HG02970 (cell line): ENCODE measurements at regions not wholly inside any gene's neighbourhood (a gene's known extent, or its start where the extent isn't known, plus 50 kb on each side); places are given as distances from the start of the nearest gene placed in this dataset.

ENCODE experiments used
- ATAC-seq: cut with Tn5 transposase; IDR thresholded peaks from one replicate; pipeline ENCODE4 v1.9.1; 2021; ENCODE audit warnings: mild to moderate bottlenecking, moderate library complexity, moderate number of reproducible peaks; ENCODE audit not compliant: unreplicated experiment, low FRiP score

DNA sequence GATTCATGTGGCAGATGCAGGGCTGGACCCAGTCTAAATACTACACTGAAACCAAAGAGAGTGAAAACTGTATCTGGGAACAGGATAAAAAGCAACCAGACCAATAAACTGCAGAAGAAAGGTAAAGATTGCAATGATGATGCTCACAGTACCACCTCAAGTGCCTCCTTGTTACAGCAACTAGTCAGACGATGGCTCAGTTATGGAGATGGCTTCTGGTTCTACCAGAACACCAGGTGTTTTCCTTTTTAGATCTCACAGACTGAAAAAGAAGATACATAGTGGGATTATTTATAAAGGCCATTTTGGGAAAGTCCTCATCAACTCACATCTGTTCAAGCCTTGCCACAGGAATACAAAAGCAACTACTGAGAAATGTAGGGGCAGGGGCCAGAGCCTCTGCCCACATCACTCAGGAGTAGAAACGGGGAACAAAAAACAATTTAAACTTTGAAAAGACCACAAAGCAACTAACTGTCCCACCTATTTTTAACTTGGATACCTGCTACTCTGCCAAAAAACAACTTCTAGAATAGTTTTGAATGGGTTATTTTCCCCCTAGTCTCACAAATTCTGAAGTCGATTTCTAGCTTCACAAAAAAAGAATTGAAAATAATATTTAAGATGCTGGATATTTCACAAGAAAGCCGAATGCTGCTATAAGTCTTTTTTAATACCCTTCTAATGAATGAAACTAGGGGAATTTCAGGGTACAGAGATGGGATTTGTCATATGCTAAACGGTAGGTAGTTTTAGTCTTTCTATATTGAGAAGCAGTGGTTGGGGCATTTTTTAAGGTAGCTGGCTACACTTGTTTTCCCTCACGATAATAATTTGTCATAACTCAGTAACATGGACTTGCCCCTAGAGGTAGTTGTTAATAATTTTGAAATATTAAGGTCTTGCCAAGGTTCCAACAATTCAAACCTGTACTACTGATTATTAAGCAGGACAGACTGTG, 197.2 kb upstream of the TMPO start:
- no peak for ATAC-seq

DNA sequence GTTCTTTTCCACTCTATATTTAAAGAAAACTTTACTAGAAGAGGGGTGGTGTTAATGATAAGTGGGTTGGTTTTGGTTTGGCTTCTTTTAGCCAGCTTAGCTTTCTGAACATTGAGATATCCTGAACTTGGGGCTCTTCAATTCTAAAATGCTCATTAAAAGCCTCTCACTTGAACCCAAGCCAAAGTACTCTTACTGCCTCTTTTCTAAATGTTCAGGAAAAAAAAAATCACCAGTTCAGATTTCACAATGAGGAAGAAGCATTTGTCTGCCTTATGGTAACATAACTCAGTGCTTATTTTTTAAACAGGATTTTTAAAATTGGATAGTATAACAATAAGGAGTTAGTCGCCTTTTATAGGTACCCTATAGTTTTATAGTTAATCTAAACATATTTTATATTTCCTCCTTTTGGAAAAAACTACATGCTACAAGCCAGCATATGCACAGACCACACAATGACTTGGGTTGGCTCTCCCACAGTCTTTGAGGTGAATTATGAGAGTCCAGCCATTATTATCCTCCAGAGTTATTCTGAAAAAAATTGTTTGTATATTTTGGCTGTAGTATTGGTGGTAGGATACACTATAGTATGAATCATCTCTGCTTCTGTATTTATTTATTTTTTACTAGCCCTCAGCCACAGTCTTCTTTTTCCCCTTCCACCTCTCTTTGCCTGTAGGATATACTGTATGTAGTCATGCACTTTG, 195.5 kb upstream of the TMPO start:
- ATAC-seq: no peak

DNA sequence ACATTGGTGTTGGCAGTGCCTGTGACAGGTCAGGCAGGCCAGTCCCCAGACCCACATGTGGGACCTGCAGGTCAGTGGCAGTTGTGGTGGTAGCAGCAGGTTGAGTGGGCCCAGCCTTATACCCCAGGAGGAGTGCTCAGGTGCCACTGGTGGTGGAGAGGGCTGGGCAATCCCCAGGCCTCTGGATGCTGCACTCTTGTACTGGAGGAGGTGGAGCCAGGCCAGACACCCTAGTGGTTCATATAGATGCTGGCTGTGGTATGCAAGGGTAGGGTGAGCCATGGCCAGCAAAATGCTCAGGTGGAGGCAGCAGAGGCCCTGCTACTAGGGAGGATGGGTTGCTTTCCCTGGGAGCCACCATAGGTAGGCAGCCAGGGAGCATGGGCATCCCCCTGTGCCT, 190.4 kb upstream of the TMPO start:
- no peak for ATAC-seq

GRCh38 chr12:98328467-98328866, 186.9 kb upstream of the TMPO start:
- ATAC-seq: no peak

DNA sequence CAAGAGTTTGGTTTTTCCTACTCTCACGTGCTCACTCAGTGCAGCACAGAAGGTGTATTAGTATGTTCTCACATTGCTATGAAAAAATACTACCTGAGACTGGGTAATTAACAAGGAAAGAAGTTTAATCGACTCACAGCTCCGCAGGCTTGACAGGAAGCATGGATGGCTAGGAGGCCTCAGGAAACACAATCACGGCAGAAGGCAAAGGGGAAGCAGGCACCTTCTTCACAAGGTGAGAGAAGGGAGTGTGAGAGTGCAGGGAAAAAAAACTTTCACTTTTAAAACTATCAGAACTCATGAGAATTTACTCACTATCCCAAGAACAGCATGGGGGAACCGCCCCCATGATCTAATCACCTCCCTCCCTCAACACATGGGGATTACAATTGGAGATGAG, 185.8 kb upstream of the TMPO start:
- no peak for ATAC-seq

GRCh38 chr12:98332642-98333041, 182.7 kb upstream of the TMPO start:
- ATAC-seq: no peak

- ATAC-seq: no peak
Observed at GRCh38 chr12:98334768-98335167, 180.6 kb upstream of the TMPO start.

DNA sequence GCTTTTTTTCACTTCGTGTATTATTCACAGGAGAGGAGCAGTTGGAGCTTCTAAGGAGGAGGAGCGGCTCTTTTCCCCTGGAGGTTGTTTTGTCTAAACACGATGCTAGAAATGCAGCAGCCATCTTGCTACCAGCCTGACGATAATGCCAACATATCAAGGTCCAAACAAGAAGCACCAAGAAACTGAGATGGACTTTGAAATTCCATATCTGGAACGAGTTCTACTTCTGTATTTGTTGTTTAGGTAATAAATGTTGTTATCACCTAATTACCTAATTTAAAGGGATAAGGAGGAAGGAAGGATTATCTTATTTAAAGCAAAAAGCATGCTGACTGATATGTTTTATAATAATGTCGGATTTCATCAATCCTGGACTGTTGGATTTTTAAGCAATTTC, 174.4 kb upstream of the TMPO start:
- ATAC-seq: no peak

DNA sequence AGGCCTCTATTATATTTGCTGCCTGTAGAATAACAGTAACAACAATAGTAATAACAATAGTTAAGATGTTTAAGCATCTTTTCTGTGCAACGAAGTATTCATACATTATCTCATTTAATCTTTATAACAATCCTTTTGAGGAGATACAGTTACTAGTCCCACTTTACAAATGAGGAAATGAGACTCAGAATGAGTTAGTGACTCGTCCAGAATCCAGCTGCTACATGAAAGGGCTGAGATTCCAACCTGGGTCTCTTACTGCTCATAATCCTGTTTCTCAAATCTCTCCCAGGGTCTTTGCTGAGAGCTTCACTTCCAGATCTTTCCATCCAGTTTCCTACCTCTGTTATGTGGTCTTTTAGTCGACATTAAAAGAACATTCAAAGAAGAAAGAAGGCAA, 173.7 kb upstream of the TMPO start:
- ATAC-seq: no peak

GRCh38 chr12:98343002-98343567, 172.3 kb upstream of the TMPO start:
- no peak for ATAC-seq

DNA sequence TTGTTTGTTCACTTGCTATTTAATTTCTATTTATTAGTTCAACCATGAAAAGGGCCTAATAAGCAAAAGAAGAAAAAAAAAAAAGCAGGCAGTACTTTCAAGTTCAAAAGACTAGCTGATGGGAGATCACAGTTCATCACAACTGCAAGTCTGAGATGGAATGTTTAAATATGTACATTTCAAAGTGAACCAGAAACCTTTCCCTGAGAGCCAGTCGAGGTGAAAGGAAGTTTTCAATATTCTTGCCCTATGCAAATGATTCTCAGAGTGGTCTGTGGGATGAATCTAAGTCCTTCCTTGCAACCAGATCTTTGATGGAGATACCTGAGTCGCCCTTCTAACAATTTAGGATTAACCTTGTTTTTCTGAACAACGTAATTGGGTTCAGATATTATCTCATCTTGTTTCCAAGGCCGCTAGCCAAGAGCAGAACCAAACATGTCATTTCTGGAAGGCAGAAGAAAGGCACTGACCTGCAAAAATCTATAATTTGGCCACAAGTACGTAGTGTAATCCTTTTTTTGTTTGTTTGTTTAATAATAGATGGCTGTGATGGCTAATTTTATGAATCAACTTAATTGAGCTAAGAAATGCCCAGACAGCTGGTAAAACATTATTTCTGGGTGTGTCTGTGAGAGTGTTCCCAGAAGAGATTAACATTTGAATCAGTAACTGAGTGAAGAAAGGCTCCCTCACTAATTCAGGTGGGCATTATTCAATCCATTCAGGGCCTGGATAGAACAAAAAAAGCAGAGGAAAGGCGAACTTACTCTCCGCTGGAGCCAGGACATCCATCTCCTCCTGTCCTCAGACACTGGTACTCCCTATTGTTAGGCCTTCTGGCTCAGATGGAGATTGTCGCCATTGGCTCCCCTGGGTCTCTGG, 171.1 kb upstream of the TMPO start:
- ATAC-seq: no peak

DNA sequence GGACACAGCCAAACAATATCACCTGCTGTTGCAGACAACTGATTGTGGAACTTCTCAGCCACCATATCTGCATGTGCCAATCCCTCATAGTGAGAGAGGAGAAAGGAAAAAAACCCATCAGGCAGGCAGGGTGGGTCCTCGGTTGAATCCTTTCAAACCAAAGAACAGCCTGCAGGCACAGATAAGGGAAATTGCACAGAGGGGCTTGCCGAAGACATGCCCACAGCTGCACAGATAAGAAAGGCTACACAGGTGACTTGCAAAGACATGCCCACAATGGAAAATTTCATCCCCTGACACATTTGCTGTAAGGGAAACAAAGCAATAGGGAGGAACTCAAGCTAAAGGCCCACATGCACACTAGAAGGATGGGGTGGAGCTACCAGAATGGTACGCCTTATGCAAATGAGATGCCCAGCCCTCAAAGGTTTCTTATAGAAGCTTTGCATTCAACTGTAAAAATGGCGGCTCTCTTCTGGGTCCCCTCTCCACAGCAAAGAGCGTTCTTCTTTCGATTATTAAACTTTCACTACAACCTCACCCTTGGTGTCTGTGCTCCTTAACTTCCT, 170.0 kb upstream of the TMPO start:
- ATAC-seq: no peak

DNA sequence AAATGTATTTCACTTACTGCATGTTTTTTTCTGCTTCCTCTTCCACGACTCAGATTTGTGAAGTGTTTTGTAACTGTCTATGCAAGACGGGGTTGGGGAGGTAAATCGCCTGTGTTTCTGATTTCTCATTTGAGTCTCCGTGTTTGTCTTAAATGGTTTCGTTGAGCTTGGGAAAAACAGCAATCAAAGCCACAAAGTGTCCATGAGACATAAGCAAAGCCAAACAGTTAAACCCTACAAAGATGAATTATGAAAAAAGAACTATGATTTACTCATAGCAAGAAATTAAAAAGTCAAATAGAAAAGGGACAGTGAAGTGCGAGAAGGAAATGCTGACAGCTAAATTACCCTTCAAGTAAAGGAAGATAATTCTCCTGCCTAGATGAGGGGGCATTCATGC, 164.3 kb upstream of the TMPO start:
- no peak for ATAC-seq

DNA sequence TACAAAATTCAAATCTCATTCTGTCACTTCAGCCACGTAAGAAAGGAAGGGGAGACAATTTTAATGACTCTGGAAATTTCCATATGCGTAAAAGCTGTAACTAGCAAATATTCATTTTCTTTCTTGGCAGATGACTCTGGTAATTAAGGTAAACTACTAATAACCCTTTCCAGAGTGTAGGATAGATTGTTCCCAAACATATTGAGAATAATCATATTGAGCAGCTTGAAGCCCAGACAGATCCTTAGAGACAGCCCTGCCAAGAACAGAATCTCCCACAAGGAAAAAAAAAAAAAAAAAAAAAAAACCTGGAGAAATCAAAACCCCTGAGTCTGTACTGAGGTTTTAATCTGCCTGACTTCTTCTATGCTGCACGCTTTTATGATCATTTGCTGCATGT, 163.6 kb upstream of the TMPO start:
- ATAC-seq: no peak

GRCh38 chr12:98352218-98352811, 163.1 kb upstream of the TMPO start:
- ATAC-seq: no peak

- ATAC-seq: no peak
Observed at GRCh38 chr12:98352835-98353234, 162.6 kb upstream of the TMPO start.

DNA sequence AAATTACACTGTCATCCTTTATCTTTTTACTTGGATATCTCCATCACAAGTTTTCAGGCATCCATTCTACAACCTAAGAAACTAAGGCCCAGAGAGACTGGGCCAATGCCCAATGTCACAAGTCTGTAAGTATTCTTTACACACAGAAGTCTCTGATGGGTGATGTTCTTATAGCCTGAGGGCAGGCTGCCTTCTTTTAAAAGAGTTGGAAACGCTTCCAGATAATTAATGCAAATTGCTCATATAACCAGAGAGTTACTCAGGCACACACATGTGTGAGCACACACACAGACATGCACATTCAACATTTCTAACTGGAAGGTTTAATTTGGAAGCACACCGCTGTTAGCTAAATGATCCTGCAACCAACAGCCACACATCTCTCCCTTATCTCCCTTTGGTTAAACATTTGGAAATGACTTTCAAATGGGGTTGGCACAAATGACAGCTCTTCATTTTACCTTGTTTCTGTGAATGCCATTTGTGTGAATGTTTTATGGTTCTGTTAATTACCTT, 160.8 kb upstream of the TMPO start:
- ATAC-seq: no peak

GRCh38 chr12:98355322-98355721, 160.1 kb upstream of the TMPO start:
- no peak for ATAC-seq

GRCh38 chr12:98355933-98356332, 159.5 kb upstream of the TMPO start:
- ATAC-seq: no peak

DNA sequence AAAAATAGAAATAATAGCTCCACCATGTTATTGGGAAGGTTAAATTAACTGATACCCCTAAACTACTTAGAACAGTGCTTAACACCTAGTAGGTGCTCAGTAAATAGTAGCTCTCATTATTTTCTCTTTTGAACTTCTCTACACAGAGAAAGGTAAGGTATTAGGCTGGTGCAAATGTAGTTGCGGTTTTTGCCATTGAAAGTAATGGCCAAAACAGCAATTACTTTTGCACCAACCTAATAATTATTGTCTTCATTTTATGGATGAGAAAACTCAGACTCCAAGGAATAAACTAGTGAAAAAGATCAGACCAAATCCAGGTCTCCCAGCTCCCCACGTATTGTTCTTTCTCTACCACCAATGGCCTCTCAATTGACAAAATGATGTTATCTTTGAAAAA, 157.2 kb upstream of the TMPO start:
- ATAC-seq: no peak
